Hepatocyte (in vitro differentiated cells): ENCODE measurements at regions not wholly inside any gene's neighbourhood (a gene's known extent, or its start where the extent isn't known, plus 50 kb on each side); places are given as distances from the start of the nearest gene placed in this dataset.

Source experiments
- DNase-seq: peaks from one replicate; pipeline ENCODE4 v3.0.0-alpha.2; 2016; ENCODE audit warnings: low spot score
- H2AFZ ChIP-seq: fragments of 200-600 bp; sonication (generic); 2 replicates; pipeline ENCODE4 v1.6.0; 2016; ENCODE audit warnings: antibody characterized with exemption, mild to moderate bottlenecking
- H3K27ac ChIP-seq: fragments of 200-600 bp; sonication (generic); 2 replicates; pipeline ENCODE4 v1.5.1; 2016; ENCODE audit warnings: mild to moderate bottlenecking
- H3K27me3 ChIP-seq: fragments of 200-600 bp; sonication (generic); 2 replicates; pipeline ENCODE4 v1.6.1; 2016
- H3K36me3 ChIP-seq: fragments of 200-600 bp; sonication (generic); replicated peaks from 2 replicates; pipeline ENCODE4 v1.5.1; 2016; ENCODE audit warnings: low read depth; ENCODE audit not compliant: insufficient read depth
- H3K4me1 ChIP-seq: fragments of 200-600 bp; sonication (generic); 2 replicates; pipeline ENCODE4 v1.5.1; 2016; ENCODE audit warnings: mild to moderate bottlenecking, moderate library complexity; ENCODE audit not compliant: insufficient read depth
- H3K4me2 ChIP-seq: fragments of 200-600 bp; sonication (generic); 2 replicates; pipeline ENCODE4 v1.6.0; 2016
- H3K4me3 ChIP-seq: fragments of 200-600 bp; sonication (generic); 2 replicates; pipeline ENCODE4 v1.5.1; 2016; ENCODE audit warnings: mild to moderate bottlenecking
- H3K79me2 ChIP-seq: fragments of 200-600 bp; sonication (generic); 2 replicates; pipeline ENCODE4 v1.6.0; 2017; ENCODE audit warnings: mild to moderate bottlenecking
- H3K9me2 ChIP-seq: fragments of 200-600 bp; sonication (generic); replicated peaks from 2 replicates; pipeline ENCODE4 v1.6.0; 2017; ENCODE audit warnings: mild to moderate bottlenecking; ENCODE audit not compliant: insufficient read depth
- H3K9me3 ChIP-seq: fragments of 200-600 bp; sonication (generic); 2 replicates; pipeline ENCODE4 v1.5.1; 2016; ENCODE audit warnings: low read depth, mild to moderate bottlenecking
- H4K20me1 ChIP-seq: fragments of 200-600 bp; sonication (generic); 2 replicates; pipeline ENCODE4 v1.6.0; 2016; ENCODE audit warnings: mild to moderate bottlenecking; ENCODE audit not compliant: insufficient read depth, poor library complexity, severe bottlenecking
- EZH2 ChIP-seq: fragments of 200-600 bp; sonication (generic); IDR thresholded peaks from 2 replicates; pipeline ENCODE4 v1.6.1; 2016; ENCODE audit warnings: antibody characterized with exemption, mild to moderate bottlenecking, borderline replicate concordance
- EZH2phosphoT487 ChIP-seq: fragments of 200-600 bp; sonication (generic); IDR thresholded peaks from one replicate; pipeline ENCODE4 v1.6.1; 2018; ENCODE audit warnings: antibody characterized with exemption, mild to moderate bottlenecking, low read depth, moderate library complexity; ENCODE audit not compliant: unreplicated experiment, severe bottlenecking
- WGBS: methylation state at CpG from one replicate; pipeline ENCODE4 v1.1.6; 2016; ENCODE audit warnings: low lambda C conversion rate; ENCODE audit errors: missing lambda C conversion rate; 5-methylcytosine and 5-hydroxymethylcytosine counted together
- TF ChIP-seq, protein P1 (sequence below): fragments of 200-600 bp; sonication (generic); IDR thresholded peaks from 2 replicates; pipeline ENCODE4 v1.5.1; 2016; ENCODE audit warnings: antibody characterized with exemption, mild to moderate bottlenecking; ENCODE audit not compliant: poor library complexity

DNA sequence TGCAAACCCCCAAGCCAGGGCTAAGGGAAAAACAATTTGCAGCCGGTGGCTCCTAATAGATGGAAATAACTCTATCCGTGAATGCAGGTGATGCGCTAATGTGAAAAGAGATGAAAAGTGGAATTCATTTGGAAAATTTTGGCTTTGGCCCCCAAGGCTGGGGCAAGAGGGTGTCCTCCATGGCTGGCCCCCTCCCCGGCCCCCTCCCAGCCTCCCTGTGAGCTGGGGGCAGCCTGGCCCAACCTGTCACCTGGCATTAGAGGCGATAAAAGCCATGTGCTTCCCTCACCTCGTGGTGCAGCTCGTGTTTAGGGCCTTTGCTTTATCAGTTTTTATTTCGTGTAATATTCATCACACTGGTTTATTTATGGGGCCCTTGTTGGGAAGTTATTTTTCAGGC, 267.2 kb downstream of the ENGASE start:
- Histone ChIP-seq H3K27ac (no peak overlapping the region), H3K9me3 (no peaks in the 10 kb centered on the region), H3K79me2 (no peaks in the 10 kb centered on the region), H4K20me1 (no peaks in the 10 kb centered on the region), H3K36me3 (no peaks in the 10 kb centered on the region), H3K4me1 (no peaks in the 10 kb centered on the region), H2AFZ (no peak overlapping the region), H3K9me2 (no peaks in the 10 kb centered on the region), H3K4me3 (no peak overlapping the region), H3K27me3 (peaks cover 20% of the 10 kb centered on the region), H3K4me2 (no peak overlapping the region)
- no peak for TF ChIP-seq EZH2phosphoT487
- TF ChIP-seq EZH2: no peak
- TF ChIP-seq, protein P1, sequence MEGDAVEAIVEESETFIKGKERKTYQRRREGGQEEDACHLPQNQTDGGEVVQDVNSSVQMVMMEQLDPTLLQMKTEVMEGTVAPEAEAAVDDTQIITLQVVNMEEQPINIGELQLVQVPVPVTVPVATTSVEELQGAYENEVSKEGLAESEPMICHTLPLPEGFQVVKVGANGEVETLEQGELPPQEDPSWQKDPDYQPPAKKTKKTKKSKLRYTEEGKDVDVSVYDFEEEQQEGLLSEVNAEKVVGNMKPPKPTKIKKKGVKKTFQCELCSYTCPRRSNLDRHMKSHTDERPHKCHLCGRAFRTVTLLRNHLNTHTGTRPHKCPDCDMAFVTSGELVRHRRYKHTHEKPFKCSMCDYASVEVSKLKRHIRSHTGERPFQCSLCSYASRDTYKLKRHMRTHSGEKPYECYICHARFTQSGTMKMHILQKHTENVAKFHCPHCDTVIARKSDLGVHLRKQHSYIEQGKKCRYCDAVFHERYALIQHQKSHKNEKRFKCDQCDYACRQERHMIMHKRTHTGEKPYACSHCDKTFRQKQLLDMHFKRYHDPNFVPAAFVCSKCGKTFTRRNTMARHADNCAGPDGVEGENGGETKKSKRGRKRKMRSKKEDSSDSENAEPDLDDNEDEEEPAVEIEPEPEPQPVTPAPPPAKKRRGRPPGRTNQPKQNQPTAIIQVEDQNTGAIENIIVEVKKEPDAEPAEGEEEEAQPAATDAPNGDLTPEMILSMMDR: no peak
- 81% methylated on average over 8 of the region's 8 CpGs for WGBS
- DNase-seq: no peak

GRCh38 chr17:79341222-79341780, 266.7 kb downstream of the ENGASE start:
- Histone ChIP-seq H3K4me2 (no peak overlapping the region), H3K4me1 (no peaks in the 10 kb centered on the region), H3K27me3 (peaks cover 16% of the 10 kb centered on the region), H2AFZ (no peak overlapping the region), H3K36me3 (no peaks in the 10 kb centered on the region), H3K27ac (no peak overlapping the region), H3K9me2 (no peaks in the 10 kb centered on the region), H3K9me3 (no peaks in the 10 kb centered on the region), H3K79me2 (no peaks in the 10 kb centered on the region), H4K20me1 (no peaks in the 10 kb centered on the region), H3K4me3 (no peak overlapping the region)
- TF ChIP-seq, protein P1: no peak
- TF ChIP-seq EZH2phosphoT487: no peak
- TF ChIP-seq EZH2: no peak
- 84% methylated on average over 8 of the region's 8 CpGs for WGBS
- no peak for DNase-seq

DNA sequence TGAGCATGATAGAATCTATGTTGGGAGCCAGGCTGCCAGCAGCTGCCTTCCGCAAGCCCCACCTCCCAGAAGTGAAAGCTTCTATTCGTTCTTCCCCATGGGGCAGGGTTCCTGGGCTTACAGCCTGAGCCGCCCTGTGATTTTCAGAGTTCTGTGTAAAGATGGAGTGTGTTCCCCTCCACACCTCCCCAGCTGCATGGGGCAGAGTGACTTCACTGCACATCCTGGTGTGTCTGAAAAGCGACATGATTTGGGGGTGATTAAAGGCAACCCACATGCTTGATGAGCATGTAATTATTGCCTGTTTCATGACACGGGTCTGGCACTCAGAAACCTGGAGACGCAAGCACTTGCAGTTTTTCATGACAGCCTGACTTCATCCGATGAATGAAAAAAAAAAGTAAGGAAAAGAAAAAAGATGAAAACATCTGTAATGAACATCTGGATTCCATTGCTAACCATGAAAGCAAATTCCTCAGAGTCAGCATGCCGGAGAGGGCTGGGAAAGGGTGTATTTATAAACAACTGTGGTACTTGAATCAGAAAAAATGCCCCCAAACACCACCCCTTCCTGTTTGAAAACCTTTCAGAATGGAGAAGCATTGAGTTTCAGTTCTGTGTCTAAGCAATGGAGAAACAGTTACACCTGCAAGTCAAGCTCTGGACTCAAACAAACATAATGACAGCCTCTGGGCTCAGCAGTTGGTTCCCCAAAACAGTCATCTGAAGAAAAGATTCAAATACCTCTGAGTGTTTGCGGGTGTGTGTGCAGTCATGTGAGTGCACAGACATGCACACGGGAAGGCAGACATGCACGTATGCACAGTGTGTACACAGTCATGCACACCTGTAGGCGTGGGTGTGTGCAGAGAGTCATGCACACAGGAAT, 266.0 kb downstream of the ENGASE start:
- no peak overlapping the region for H3K4me2 ChIP-seq
- TF ChIP-seq EZH2: no peak
- TF ChIP-seq, protein P1: no peak
- H4K20me1 ChIP-seq: no peaks in the 10 kb centered on the region
- no peaks in the 10 kb centered on the region for H3K4me1 ChIP-seq
- no peak for DNase-seq
- H3K79me2 ChIP-seq: no peaks in the 10 kb centered on the region
- WGBS: 67% methylated on average over 12 of the region's 12 CpGs
- peaks cover 16% of the 10 kb centered on the region for H3K27me3 ChIP-seq
- no peak overlapping the region for H3K4me3 ChIP-seq
- no peak overlapping the region for H3K27ac ChIP-seq
- no peaks in the 10 kb centered on the region for H3K9me2 ChIP-seq
- no peaks in the 10 kb centered on the region for H3K9me3 ChIP-seq
- H2AFZ ChIP-seq: no peak overlapping the region
- no peaks in the 10 kb centered on the region for H3K36me3 ChIP-seq
